Pancreas (tissue), 10 donors: ENCODE measurements at regions not wholly inside any gene's neighbourhood (a gene's known extent, or its start where the extent isn't known, plus 50 kb on each side); places are given as distances from the start of the nearest gene placed in this dataset.

ENCODE experiments used
- ATAC-seq, 4 donors: fragments of 200-7000 bp; cut with Tn5 transposase; one replicate each; pipeline versions ENCODE4 v1.8.0 to v1.9.1; 2020; ENCODE audit warnings: mild to moderate bottlenecking in 4 of 4, moderate library complexity in 4 of 4
- DNase-seq, 6 donors: peaks; one replicate each; pipeline ENCODE4 v3.0.0-alpha.2; 2020
- FAIRE-seq: peaks from 2 replicates; lab custom pipeline; 2012; peaks lifted over from hg19 to GRCh38; lab: Jason Lieb, UNC
- H3K27ac ChIP-seq, 4 donors: fragments of 200-600 bp; sonication (generic); 1 replicate in 3 of 4; 2 replicates in 1 of 4; pipeline versions ENCODE4 v1.5.0 to v1.8.0; 2020
- H3K27me3 ChIP-seq, 4 donors: fragments of 200-600 bp; one replicate each; pipeline ENCODE4 v1.8.0; 2021
- H3K36me3 ChIP-seq, 3 donors: fragments of 200-600 bp; sonication (generic) in 1 of 3; one replicate each; pipeline versions ENCODE4 v1.5.0 to v1.8.0; 2020 to 2021
- H3K4me1 ChIP-seq, 3 donors: fragments of 200-600 bp; one replicate each; pipeline ENCODE4 v1.8.0; 2021
- H3K4me3 ChIP-seq, 4 donors: fragments of 200-600 bp; sonication (generic) in 2 of 4; one replicate each; pipeline versions ENCODE4 v1.5.0 to v1.8.0; 2020 to 2021
- H3K9me3 ChIP-seq, 4 donors: fragments of 200-600 bp; one replicate each; pipeline ENCODE4 v1.8.0; 2021
- CTCF ChIP-seq, 4 donors: fragments of 200-600 bp; sonication (generic) in 3 of 4; IDR thresholded peaks; one replicate each; pipeline versions ENCODE4 v1.5.0 to v1.8.0; 2021; ENCODE audit warnings: antibody characterized with exemption in 4 of 4
- WGBS, 2 donors: extraction: QIAGEN DNeasy Blood & Tissue Kit; methylation state at CpG; one replicate each; pipeline ENCODE4 v1.1.7; 2013; 5-methylcytosine and 5-hydroxymethylcytosine counted together
- intact Hi-C, 3 donors: fragments of 100-400 bp; cut with DNase I; formaldehyde crosslinking; loops; one replicate each; pipeline versions ENCODE4 v1.11.1 to v1.14.2; 2022
- donor health status: healthy with polysubstance abuse.
- donor health status: DM: no; HTN: no; CAD: no; lungs with moderate emphysema.
- donor health status: DM: no; HTN: no; CAD: no.
- donor health status: control.
- donor health status: control.
- donor health status: Bipolar disorder and iron deficiency.
- donor health status: DM: yes; HTN: yes; CAD: no.
- donor health status: DM: no; HTN: no; CAD: no.
- donor health status: DM: no; HTN: no; CAD: no.
- donor health status: DM: yes; HTN: yes; CAD: no.

- no peaks in the 10 kb centered on the region for H3K27me3 ChIP-seq
- H3K4me3 ChIP-seq, result no peak overlapping the region
- no peak for DNase-seq
- H3K4me1 ChIP-seq, result no peaks in the 10 kb centered on the region
- no peak for ATAC-seq
- no peak overlapping the region for H3K27ac ChIP-seq
- no peak for FAIRE-seq
- WGBS, 2 donors, result 12 to 19% methylated on average over 1 of the region's 1 CpG
- intact Hi-C loops, result no loop called here
- no peaks in the 10 kb centered on the region for H3K36me3 ChIP-seq
- no peak for TF ChIP-seq CTCF (IDR thresholded peaks at IDR 0.05)
- H3K9me3 ChIP-seq, result no peaks in the 10 kb centered on the region
Measured at GRCh38 chr5:126341906-126342630, 81.1 kb upstream of the GRAMD2B start.

GRCh38 chr5:126348855-126349635 lies 74.2 kb upstream of the GRAMD2B start:
- Histone ChIP-seq H3K9me3 (no peaks in the 10 kb centered on the region), H3K4me3 (no peak overlapping the region), H3K27ac (no peak overlapping the region), H3K4me1 (no peaks in the 10 kb centered on the region), H3K36me3 (no peaks in the 10 kb centered on the region), H3K27me3 (no peaks in the 10 kb centered on the region)
- peak in 2 of 4 donors; percentile 43 to 74 for ATAC-seq
- no peak for DNase-seq
- FAIRE-seq, result no peak
- intact Hi-C loops, result loop anchor here in 1 of 3 donors (5.0 kb wide), 1 partner anchor 188 kb away; no protein-coding TSS in a partner anchor
- 30 to 49% methylated on average over 3 of the region's 3 CpGs for WGBS, 2 donors
- TF ChIP-seq CTCF (IDR thresholded peaks at IDR 0.05), result no peak

- Histone ChIP-seq H3K9me3 (no peaks in the 10 kb centered on the region), H3K27ac (no peak overlapping the region), H3K27me3 (no peaks in the 10 kb centered on the region), H3K36me3 (no peaks in the 10 kb centered on the region), H3K4me1 (no peaks in the 10 kb centered on the region), H3K4me3 (no peak overlapping the region)
- TF ChIP-seq CTCF (IDR thresholded peaks at IDR 0.05), result no peak
- 65 to 76% methylated on average over 1 of the region's 1 CpG for WGBS, 2 donors
- intact Hi-C loops, result no loop called here
- no peak for DNase-seq
- no peak for FAIRE-seq
- no peak for ATAC-seq
Measured at GRCh38 chr5:126351153-126351552, 72.1 kb upstream of the GRAMD2B start.

GRCh38 chr5:126354012-126354857 lies 69.0 kb upstream of the GRAMD2B start:
- no peaks in the 10 kb centered on the region for H3K27me3 ChIP-seq
- peak; percentile 93 for FAIRE-seq
- peak in 1 of 4 donors; percentile 20 for TF ChIP-seq CTCF (IDR thresholded peaks at IDR 0.05)
- no peaks in the 10 kb centered on the region for H3K36me3 ChIP-seq
- H3K4me3 ChIP-seq, result no peak overlapping the region
- DNase-seq, result no peak
- no peaks in the 10 kb centered on the region for H3K9me3 ChIP-seq
- intact Hi-C loops, result no loop called here
- ATAC-seq, result peak; percentile 66 to 90 (median 89)
- peak overlapping the region in 3 of 4 donors; percentile 1 to 34 (median 16) for H3K27ac ChIP-seq
- WGBS, 2 donors, result 47 to 51% methylated on average over 6 of the region's 6 CpGs
- no peaks in the 10 kb centered on the region for H3K4me1 ChIP-seq
